PC-9 (cell line): ENCODE measurements at regions not wholly inside any gene's neighbourhood (a gene's known extent, or its start where the extent isn't known, plus 50 kb on each side); places are given as distances from the start of the nearest gene placed in this dataset.

Experiments used
- BruUV-seq: library from RNA; stranded (reverse); fragments of 400-500 nt; replicated peaks from 2 replicates; lab custom pipeline; 2021; lab: Mats Ljungman, UMichigan
- CTCF ChIA-PET: fragments of 300-600 bp; sonication (Branson Sonifier 250); formaldehyde crosslinking; loops from one replicate; lab custom pipeline; 2022; ENCODE audit warnings: antibody characterized with exemption; lab: Charles Lee
- POLR2A ChIA-PET: fragments of 300-600 bp; sonication (Branson Sonifier 250); formaldehyde crosslinking; loops from one replicate; lab custom pipeline; 2022; ENCODE audit warnings: antibody characterized with exemption; ENCODE audit not compliant: unreplicated experiment; lab: Charles Lee
- DNase-seq, 2 experiments: peaks; one replicate each; pipeline versions ENCODE4 v3.0.0 to v3.0.0-alpha.2; 2015 to 2022; ENCODE audit warnings: mixed read lengths in 1 of 2
- H2AFZ ChIP-seq: fragments of 200-600 bp; sonication (generic); 2 replicates; pipeline ENCODE4 v1.8.1; 2017; ENCODE audit warnings: antibody characterized with exemption
- H3F3A ChIP-seq: fragments of 200-600 bp; sonication (generic); 2 replicates; pipeline ENCODE4 v1.8.1; 2017; ENCODE audit warnings: antibody characterized with exemption, mild to moderate bottlenecking, low read depth; ENCODE audit not compliant: insufficient read depth
- H3K27ac ChIP-seq: fragments of 200-600 bp; sonication (generic); 2 replicates; pipeline ENCODE4 v1.6.1; 2016; ENCODE audit warnings: mixed run types
- H3K27me3 ChIP-seq: fragments of 200-600 bp; sonication (generic); 2 replicates; pipeline ENCODE4 v1.6.1; 2016; ENCODE audit warnings: low read depth, mixed run types; ENCODE audit not compliant: insufficient read depth
- H3K36me3 ChIP-seq: fragments of 200-600 bp; sonication (generic); 2 replicates; pipeline ENCODE4 v1.6.1; 2016; ENCODE audit warnings: low read depth, mixed run types
- H3K4me1 ChIP-seq: fragments of 200-600 bp; sonication (generic); replicated peaks from 2 replicates; pipeline ENCODE4 v1.6.1; 2016; ENCODE audit warnings: mixed run types; ENCODE audit not compliant: insufficient read depth
- H3K4me2 ChIP-seq: fragments of 200-600 bp; sonication (generic); 2 replicates; pipeline ENCODE4 v1.6.1; 2017; ENCODE audit warnings: mixed run types
- H3K4me3 ChIP-seq: fragments of 200-600 bp; sonication (generic); 2 replicates; pipeline ENCODE4 v1.6.1; 2016; ENCODE audit warnings: mixed run types
- H3K79me2 ChIP-seq: fragments of 200-600 bp; sonication (generic); 2 replicates; pipeline ENCODE4 v1.6.1; 2017; ENCODE audit warnings: low read depth, mixed run types
- H3K9me2 ChIP-seq: fragments of 200-600 bp; sonication (generic); 2 replicates; pipeline ENCODE4 v1.8.1; 2017; ENCODE audit warnings: mild to moderate bottlenecking; ENCODE audit not compliant: insufficient read depth
- H3K9me3 ChIP-seq: fragments of 200-600 bp; sonication (generic); 2 replicates; pipeline ENCODE4 v1.8.1; 2016; ENCODE audit warnings: low read depth; ENCODE audit not compliant: insufficient read depth
- H4K20me1 ChIP-seq: fragments of 200-600 bp; sonication (generic); 2 replicates; pipeline ENCODE4 v1.8.1; 2017; ENCODE audit not compliant: insufficient read depth
- CTCF ChIP-seq: fragments of 200-600 bp; sonication (generic); conservative IDR thresholded peaks from 2 replicates; pipeline ENCODE4 v1.6.1; 2017; ENCODE audit warnings: mixed run types, antibody characterized with exemption, mild to moderate bottlenecking, moderate library complexity
- EZH2 ChIP-seq: fragments of 200-600 bp; sonication (generic); IDR thresholded peaks from 2 replicates; pipeline ENCODE4 v1.8.0; 2017; ENCODE audit warnings: antibody characterized with exemption, low read depth
- intact Hi-C: fragments of 100-400 bp; cut with micrococcal nuclease; formaldehyde crosslinking; loops from one replicate; pipeline ENCODE4 v1.10.0; 2022; ENCODE audit not compliant: unreplicated experiment

GRCh38 chrX:16240231-16240905 is 73.1 kb downstream of the MAGEB17 start:
- POLR2A ChIA-PET = no interaction called here
- Histone ChIP-seq H3K27me3 (no peaks in the 10 kb centered on the region), H3K36me3 (no peaks in the 10 kb centered on the region), H3K27ac (no peak overlapping the region), H3F3A (no peaks in the 10 kb centered on the region), H3K79me2 (no peaks in the 10 kb centered on the region), H3K4me3 (no peak overlapping the region), H2AFZ (no peak overlapping the region), H4K20me1 (no peaks in the 10 kb centered on the region), H3K4me2 (no peak overlapping the region), H3K4me1 (no peaks in the 10 kb centered on the region), H3K9me2 (no peaks in the 10 kb centered on the region), H3K9me3 (no peaks in the 10 kb centered on the region)
- BruUV-seq = no TSS peak
- DNase-seq = no peak
- CTCF ChIA-PET = no interaction called here
- intact Hi-C loops = no loop called here
- TF ChIP-seq CTCF (no peak), EZH2 (no peak)

- Histone ChIP-seq H3K27ac (no peak overlapping the region), H3K9me2 (no peaks in the 10 kb centered on the region), H4K20me1 (no peaks in the 10 kb centered on the region), H3K27me3 (no peaks in the 10 kb centered on the region), H3K4me2 (no peak overlapping the region), H3K4me3 (no peak overlapping the region), H3K4me1 (no peaks in the 10 kb centered on the region), H3K79me2 (no peaks in the 10 kb centered on the region), H3K9me3 (no peaks in the 10 kb centered on the region), H2AFZ (no peak overlapping the region), H3K36me3 (no peaks in the 10 kb centered on the region), H3F3A (no peaks in the 10 kb centered on the region)
- TF ChIP-seq CTCF (no peak), EZH2 (no peak)
- intact Hi-C loops = no loop called here
- DNase-seq = no peak
- ChIA-PET CTCF (no interaction called here), POLR2A (no interaction called here)
- BruUV-seq = no TSS peak
Measured at GRCh38 chrX:16240968-16241367, 73.7 kb downstream of the MAGEB17 start.

GRCh38 chrX:16250296-16250695 is 83.0 kb downstream of the MAGEB17 start:
- CTCF ChIA-PET = no interaction called here
- Histone ChIP-seq H3K27ac (no peak overlapping the region), H3K4me1 (no peaks in the 10 kb centered on the region), H3K9me2 (no peaks in the 10 kb centered on the region), H3K36me3 (no peaks in the 10 kb centered on the region), H4K20me1 (no peaks in the 10 kb centered on the region), H3K4me2 (no peak overlapping the region), H3K9me3 (no peaks in the 10 kb centered on the region), H3K27me3 (no peaks in the 10 kb centered on the region), H2AFZ (no peak overlapping the region), H3F3A (no peaks in the 10 kb centered on the region), H3K4me3 (no peak overlapping the region), H3K79me2 (no peaks in the 10 kb centered on the region)
- intact Hi-C loops = no loop called here
- no peak for TF ChIP-seq EZH2
- no peak for TF ChIP-seq CTCF
- BruUV-seq = no TSS peak
- POLR2A ChIA-PET = no interaction called here
- no peak for DNase-seq
